ENCODE measurements at regions not wholly inside any gene's neighbourhood (a gene's known extent, or its start where the extent isn't known, plus 50 kb on each side); places are given as distances from the start of the nearest gene placed in this dataset.
A peak's percentile ranks its signal among the peaks of the same experiment; 100 is the strongest.

DNA sequence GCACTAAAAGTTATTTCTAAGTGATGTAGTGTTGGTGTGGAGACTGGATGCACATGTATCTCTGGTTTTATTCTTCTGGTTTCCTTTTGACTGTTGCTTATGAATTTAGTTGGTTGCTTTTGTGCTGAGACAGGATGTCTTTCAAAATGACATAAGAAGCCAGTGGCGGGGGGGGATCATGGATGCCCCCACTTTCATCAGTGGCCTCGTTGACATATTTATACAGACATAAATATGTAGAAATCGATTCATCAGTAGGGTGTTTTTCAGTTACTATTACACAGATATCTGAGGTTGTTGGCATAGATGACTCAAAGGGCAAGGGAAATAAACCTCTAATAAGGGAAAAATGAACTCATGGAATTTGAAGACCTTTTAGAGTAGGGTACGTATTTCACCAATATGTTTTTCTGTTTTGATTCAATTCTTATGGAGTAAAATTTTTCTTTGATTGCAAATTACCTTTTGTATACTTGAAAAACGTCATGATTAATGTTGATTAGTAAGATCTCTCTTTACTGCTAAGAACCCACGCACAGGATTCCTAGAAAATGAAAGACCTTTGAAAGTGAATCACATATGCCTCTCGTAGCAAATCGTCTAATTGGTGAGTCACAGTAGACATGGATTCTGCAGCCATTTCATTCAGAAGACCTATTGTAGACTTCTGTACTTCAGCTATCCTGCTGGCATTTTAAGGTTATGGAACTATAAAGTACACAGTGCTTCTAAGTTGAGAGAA, 97.4 kb upstream of the RBMS3 start:
- H3K4me3 ChIP-seq = no peak overlapping the region
- no peak overlapping the region for H3K9ac ChIP-seq (ENCODE audit: insufficient read length)
- DNase-seq (ENCODE audit: low read depth, low spot score) = no peak
- no peak overlapping the region for H3K27ac ChIP-seq
- H3K9me3 ChIP-seq (ENCODE audit: low read depth, low read length) = no peaks in the 10 kb centered on the region
- no peaks in the 10 kb centered on the region for H3K36me3 ChIP-seq (ENCODE audit: insufficient read depth, low read length)
- TF ChIP-seq POLR2AphosphoS5 (IDR thresholded peaks at IDR 0.05; ENCODE audit: borderline replicate concordance, low read depth, low read length) = no peak
- no peak for TF ChIP-seq FOXP2 (optimal IDR thresholded peaks at IDR 0.05; ENCODE audit: control extremely low read depth, extremely low read length, insufficient read depth)
- no peak for TF ChIP-seq EZH2 (IDR thresholded peaks at IDR 0.05)

GRCh38 chr3:29185706-29186105, 95.2 kb upstream of the RBMS3 start:
- no peak overlapping the region for H3K9ac ChIP-seq (ENCODE audit: insufficient read length)
- no peaks in the 10 kb centered on the region for H3K9me3 ChIP-seq (ENCODE audit: low read depth, low read length)
- no peak overlapping the region for H3K27ac ChIP-seq
- no peaks in the 10 kb centered on the region for H3K36me3 ChIP-seq (ENCODE audit: insufficient read depth, low read length)
- no peak for TF ChIP-seq POLR2AphosphoS5 (IDR thresholded peaks at IDR 0.05; ENCODE audit: borderline replicate concordance, low read depth, low read length)
- TF ChIP-seq EZH2 (IDR thresholded peaks at IDR 0.05) = no peak
- H3K4me3 ChIP-seq = no peak overlapping the region
- DNase-seq (ENCODE audit: low read depth, low spot score) = no peak

GRCh38 chr3:29186131-29186599, 94.7 kb upstream of the RBMS3 start:
- H3K27ac ChIP-seq = no peak overlapping the region
- TF ChIP-seq EZH2 (IDR thresholded peaks at IDR 0.05) (no peak), FOXP2 (optimal IDR thresholded peaks at IDR 0.05; ENCODE audit: control extremely low read depth, extremely low read length, insufficient read depth) (no peak), POLR2AphosphoS5 (IDR thresholded peaks at IDR 0.05; ENCODE audit: borderline replicate concordance, low read depth, low read length) (no peak)
- no peak overlapping the region for H3K4me3 ChIP-seq
- no peaks in the 10 kb centered on the region for H3K9me3 ChIP-seq (ENCODE audit: low read depth, low read length)
- peak; percentile 28 for DNase-seq (ENCODE audit: low read depth, low spot score)
- no peak overlapping the region for H3K9ac ChIP-seq (ENCODE audit: insufficient read length)
- no peaks in the 10 kb centered on the region for H3K36me3 ChIP-seq (ENCODE audit: insufficient read depth, low read length)

GRCh38 chr3:29186982-29187725, 93.7 kb upstream of the RBMS3 start:
- no peak overlapping the region for H3K27ac ChIP-seq
- no peaks in the 10 kb centered on the region for H3K36me3 ChIP-seq (ENCODE audit: insufficient read depth, low read length)
- H3K9me3 ChIP-seq (ENCODE audit: low read depth, low read length) = no peaks in the 10 kb centered on the region
- no peak for DNase-seq (ENCODE audit: low read depth, low spot score)
- no peak for TF ChIP-seq POLR2AphosphoS5 (IDR thresholded peaks at IDR 0.05; ENCODE audit: borderline replicate concordance, low read depth, low read length)
- no peak for TF ChIP-seq EZH2 (IDR thresholded peaks at IDR 0.05)
- TF ChIP-seq FOXP2 (optimal IDR thresholded peaks at IDR 0.05; ENCODE audit: control extremely low read depth, extremely low read length, insufficient read depth) = no peak
- H3K9ac ChIP-seq (ENCODE audit: insufficient read length) = no peak overlapping the region
- H3K4me3 ChIP-seq = no peak overlapping the region

DNA sequence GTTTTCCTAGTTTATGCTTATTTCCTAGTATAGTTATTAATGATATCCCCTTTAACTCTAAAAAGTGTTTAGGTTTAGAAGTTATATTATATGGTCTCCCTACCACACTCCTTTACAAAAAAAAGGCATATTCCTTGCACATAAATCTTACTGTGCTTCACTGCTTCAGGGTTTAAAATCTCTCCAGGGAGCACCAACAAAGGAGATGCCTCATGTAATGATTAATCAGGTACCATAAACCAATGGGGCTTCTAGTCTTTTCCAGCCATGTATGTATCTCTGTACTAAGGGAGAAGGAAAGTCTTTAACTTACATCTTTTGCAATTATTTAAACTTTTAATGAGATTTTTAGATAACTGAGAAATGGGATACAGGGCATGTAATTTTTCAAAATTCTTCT, 91.5 kb upstream of the RBMS3 start:
- no peak for DNase-seq (ENCODE audit: low read depth, low spot score)
- Histone ChIP-seq H3K36me3 (ENCODE audit: insufficient read depth, low read length) (no peaks in the 10 kb centered on the region), H3K9ac (ENCODE audit: insufficient read length) (no peak overlapping the region), H3K9me3 (ENCODE audit: low read depth, low read length) (no peaks in the 10 kb centered on the region), H3K4me3 (no peak overlapping the region), H3K27ac (no peak overlapping the region)
- TF ChIP-seq EZH2 (IDR thresholded peaks at IDR 0.05) = no peak
- TF ChIP-seq POLR2AphosphoS5 (IDR thresholded peaks at IDR 0.05; ENCODE audit: borderline replicate concordance, low read depth, low read length) = no peak
- no peak for TF ChIP-seq FOXP2 (optimal IDR thresholded peaks at IDR 0.05; ENCODE audit: control extremely low read depth, extremely low read length, insufficient read depth)

DNA sequence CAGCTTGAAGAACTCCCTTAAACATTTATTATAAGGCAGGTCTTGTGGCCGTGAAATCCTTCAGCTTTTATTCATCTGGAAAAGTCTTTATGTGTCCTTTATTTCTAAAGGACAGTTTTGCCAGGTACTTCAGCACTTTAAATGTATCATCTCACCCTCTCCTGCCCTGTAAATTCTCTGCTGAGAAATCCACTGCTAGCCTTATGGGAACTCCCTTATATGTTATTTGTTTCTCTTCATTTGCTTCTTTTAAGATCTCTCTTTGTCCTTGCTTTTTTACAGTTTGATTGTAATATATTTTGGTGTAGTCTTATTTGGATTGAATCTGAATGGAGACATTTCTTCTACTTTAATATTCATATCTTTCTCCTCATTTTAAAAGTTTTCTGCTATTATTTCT, 86.7 kb upstream of the RBMS3 start:
- TF ChIP-seq POLR2AphosphoS5 (IDR thresholded peaks at IDR 0.05; ENCODE audit: borderline replicate concordance, low read depth, low read length) = no peak
- no peak for TF ChIP-seq EZH2 (IDR thresholded peaks at IDR 0.05)
- no peak for TF ChIP-seq FOXP2 (optimal IDR thresholded peaks at IDR 0.05; ENCODE audit: control extremely low read depth, extremely low read length, insufficient read depth)
- no peak overlapping the region for H3K9ac ChIP-seq (ENCODE audit: insufficient read length)

DNA sequence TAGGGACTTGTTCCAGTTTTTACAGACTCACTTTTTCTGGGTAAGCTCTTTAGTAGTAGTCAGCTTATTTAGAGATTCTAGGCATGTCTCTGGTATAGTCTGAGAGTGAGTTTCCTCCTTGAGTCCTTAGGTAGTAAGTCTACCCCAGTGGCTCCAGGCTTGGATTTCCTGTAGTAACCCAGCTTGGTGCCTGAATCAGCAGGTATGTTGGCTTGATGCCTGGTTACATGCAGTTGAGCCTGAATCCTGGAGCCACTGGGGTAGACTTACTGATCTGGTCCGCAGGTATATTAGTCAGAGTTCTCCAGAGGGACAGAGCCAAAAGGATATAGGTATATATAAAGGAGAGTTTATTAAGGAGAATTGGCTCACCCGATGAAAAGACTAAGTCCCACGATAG, 85.8 kb upstream of the RBMS3 start:
- no peak overlapping the region for H3K4me3 ChIP-seq
- TF ChIP-seq EZH2 (IDR thresholded peaks at IDR 0.05) (no peak), FOXP2 (optimal IDR thresholded peaks at IDR 0.05; ENCODE audit: control extremely low read depth, extremely low read length, insufficient read depth) (no peak), POLR2AphosphoS5 (IDR thresholded peaks at IDR 0.05; ENCODE audit: borderline replicate concordance, low read depth, low read length) (no peak)
- no peak overlapping the region for H3K27ac ChIP-seq
- no peak overlapping the region for H3K9ac ChIP-seq (ENCODE audit: insufficient read length)
- DNase-seq (ENCODE audit: low read depth, low spot score) = no peak
- H3K9me3 ChIP-seq (ENCODE audit: low read depth, low read length) = no peaks in the 10 kb centered on the region
- H3K36me3 ChIP-seq (ENCODE audit: insufficient read depth, low read length) = no peaks in the 10 kb centered on the region

More for the DNA sequence above, 86.7 kb upstream of the RBMS3 start:
- no peaks in the 10 kb centered on the region for H3K36me3 ChIP-seq (ENCODE audit: insufficient read depth, low read length)
- no peak overlapping the region for H3K27ac ChIP-seq
- no peak for DNase-seq (ENCODE audit: low read depth, low spot score)
- no peaks in the 10 kb centered on the region for H3K9me3 ChIP-seq (ENCODE audit: low read depth, low read length)
- H3K4me3 ChIP-seq = no peak overlapping the region

DNA sequence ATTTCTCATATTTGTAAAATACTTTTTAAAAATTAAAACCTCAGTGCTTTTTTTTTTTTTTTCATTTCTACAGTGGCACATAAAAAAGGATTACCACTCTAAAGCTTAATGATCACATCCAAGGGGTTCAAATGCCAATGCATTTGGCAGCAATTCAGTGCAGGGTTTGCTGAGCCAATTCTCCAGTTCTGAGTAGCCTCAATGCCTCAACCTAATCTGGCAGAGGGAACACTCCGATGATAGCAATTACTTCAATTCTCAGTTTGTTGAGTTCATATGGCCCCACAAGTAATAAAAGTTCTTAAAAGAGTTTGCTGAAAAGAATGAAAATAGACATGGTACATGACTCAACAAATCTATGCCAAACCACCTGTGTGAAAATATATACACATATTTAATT, 79.3 kb upstream of the RBMS3 start:
- no peak overlapping the region for H3K4me3 ChIP-seq
- TF ChIP-seq POLR2AphosphoS5 (IDR thresholded peaks at IDR 0.05; ENCODE audit: borderline replicate concordance, low read depth, low read length) (no peak), EZH2 (IDR thresholded peaks at IDR 0.05) (no peak), FOXP2 (optimal IDR thresholded peaks at IDR 0.05; ENCODE audit: control extremely low read depth, extremely low read length, insufficient read depth) (no peak)
- DNase-seq (ENCODE audit: low read depth, low spot score) = no peak
- H3K36me3 ChIP-seq (ENCODE audit: insufficient read depth, low read length) = no peaks in the 10 kb centered on the region
- H3K27ac ChIP-seq = no peak overlapping the region
- H3K9me3 ChIP-seq (ENCODE audit: low read depth, low read length) = no peaks in the 10 kb centered on the region
- no peak overlapping the region for H3K9ac ChIP-seq (ENCODE audit: insufficient read length)

Measured in SK-N-MC (cell line).